ENCODE measurements at regions not wholly inside any gene's neighbourhood (a gene's known extent, or its start where the extent isn't known, plus 50 kb on each side); places are given as distances from the start of the nearest gene placed in this dataset.

- Histone ChIP-seq H3K4me3 (no peak overlapping the region), H3K27me3 (no peaks in the 10 kb centered on the region), H3K36me3 (no peaks in the 10 kb centered on the region), H3K4me1 (peaks cover 0 to 45% (median 9%) of the 10 kb centered on the region in 4 donors), H3K9me3 (no peaks in the 10 kb centered on the region), H3K27ac (no peak overlapping the region)
- TF ChIP-seq CTCF (IDR thresholded peaks at IDR 0.05) (no peak), EP300 (IDR thresholded peaks at IDR 0.05) (no peak), POLR2A (IDR thresholded peaks at IDR 0.05) (no peak)
- 95 to 98% methylated on average over 9 of the region's 9 CpGs for WGBS, 2 donors
- no peak for DNase-seq (ENCODE audit: low spot score in 2 of 2)
These were observed 134.8 kb downstream of the GLI2 start for GRCh38 chr2:120870467-120870788.

GRCh38 chr2:120871016-120871635 is 135.5 kb downstream of the GLI2 start:
- TF ChIP-seq EP300 (IDR thresholded peaks at IDR 0.05) (no peak), CTCF (IDR thresholded peaks at IDR 0.05) (no peak), POLR2A (IDR thresholded peaks at IDR 0.05) (no peak)
- WGBS, 2 donors, result 85 to 90% methylated on average over 10 of the region's 10 CpGs
- Histone ChIP-seq H3K36me3 (no peaks in the 10 kb centered on the region), H3K27me3 (no peaks in the 10 kb centered on the region), H3K4me1 (peaks cover 0 to 50% (median 9%) of the 10 kb centered on the region in 4 donors), H3K4me3 (no peak overlapping the region), H3K9me3 (no peaks in the 10 kb centered on the region), H3K27ac (no peak overlapping the region)
- no peak for DNase-seq (ENCODE audit: low spot score in 2 of 2)

GRCh38 chr2:120871881-120872620 is 136.4 kb downstream of the GLI2 start:
- Histone ChIP-seq H3K4me1 (peaks cover 0 to 46% (median 5%) of the 10 kb centered on the region in 4 donors), H3K4me3 (no peak overlapping the region), H3K9me3 (no peaks in the 10 kb centered on the region), H3K36me3 (no peaks in the 10 kb centered on the region), H3K27ac (no peak overlapping the region), H3K27me3 (no peaks in the 10 kb centered on the region)
- 86 to 92% methylated on average over 4 to 7 of the region's 7 CpGs for WGBS, 2 donors
- no peak for DNase-seq (ENCODE audit: low spot score in 2 of 2)
- TF ChIP-seq CTCF (IDR thresholded peaks at IDR 0.05) (no peak), EP300 (IDR thresholded peaks at IDR 0.05) (no peak), POLR2A (IDR thresholded peaks at IDR 0.05) (no peak)

- TF ChIP-seq POLR2A (IDR thresholded peaks at IDR 0.05) (no peak), EP300 (IDR thresholded peaks at IDR 0.05) (no peak), CTCF (IDR thresholded peaks at IDR 0.05) (no peak)
- Histone ChIP-seq H3K27me3 (no peaks in the 10 kb centered on the region), H3K4me3 (no peak overlapping the region), H3K27ac (peak overlapping the region in 1 of 4 donors; percentile 11), H3K9me3 (no peaks in the 10 kb centered on the region), H3K4me1 (peaks cover 0 to 31% (median 0%) of the 10 kb centered on the region in 4 donors), H3K36me3 (no peaks in the 10 kb centered on the region)
- WGBS, 2 donors, result 63 to 68% methylated on average over 27 of the region's 27 CpGs
- DNase-seq (ENCODE audit: low spot score in 2 of 2), result no peak
These were observed 138.6 kb downstream of the GLI2 start for GRCh38 chr2:120873958-120874887.
